Dendritic cell treated with granulocyte-macrophage colony-stimulating factor and Interleukin-4, amounts not matched to agents 40 ng/mL and 50 ng/mL, for 4 days (primary cell): ENCODE measurements at regions not wholly inside any gene's neighbourhood (a gene's known extent, or its start where the extent isn't known, plus 50 kb on each side); places are given as distances from the start of the nearest gene placed in this dataset.

ENCODE experiments used
- H3K27ac Mint-ChIP-seq: one replicate; pipeline ENCODE4 v1.8.0; 2022; ENCODE audit warnings: mild to moderate bottlenecking, mixed read lengths
- H3K27me3 Mint-ChIP-seq: one replicate; pipeline ENCODE4 v1.8.0; 2022; ENCODE audit warnings: mild to moderate bottlenecking, mixed read lengths
- H3K36me3 Mint-ChIP-seq: one replicate; pipeline ENCODE4 v1.8.0; 2022; ENCODE audit warnings: low read depth, mixed read lengths
- H3K4me1 Mint-ChIP-seq: one replicate; pipeline ENCODE4 v1.8.0; 2022; ENCODE audit warnings: low read depth, mixed read lengths
- H3K4me3 Mint-ChIP-seq: one replicate; pipeline ENCODE4 v1.8.0; 2022; ENCODE audit warnings: mild to moderate bottlenecking, moderate library complexity, mixed read lengths
- H3K9me3 Mint-ChIP-seq: one replicate; pipeline ENCODE4 v1.8.0; 2022; ENCODE audit warnings: mixed read lengths
- intact Hi-C: fragments of 100-400 bp; cut with micrococcal nuclease; formaldehyde crosslinking; loops from one replicate; pipeline ENCODE4 v1.15.0; 2022

DNA sequence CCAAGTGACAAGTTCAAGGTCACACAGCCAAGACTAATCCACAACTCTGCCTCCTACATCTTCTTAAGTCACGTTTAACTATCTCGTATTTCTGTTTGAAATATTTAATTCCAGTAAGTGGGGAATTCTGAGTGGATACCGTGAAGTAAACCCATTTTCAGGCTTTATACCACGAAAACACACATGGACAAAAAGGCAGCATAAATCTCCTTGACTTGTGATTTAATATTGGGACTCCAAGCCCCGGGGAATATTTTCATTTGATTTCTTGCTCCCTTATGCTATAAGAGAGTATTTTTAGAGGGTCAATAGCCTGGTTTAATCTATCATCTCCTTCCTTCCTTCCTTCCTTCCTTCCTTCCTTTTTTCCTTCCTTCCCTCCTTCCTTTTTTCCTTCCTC lies 716.7 kb downstream of the VRK1 start:
- intact Hi-C loops, result no loop called here
- H3K27ac Mint-ChIP-seq, result no peak overlapping the region
- H3K4me1 Mint-ChIP-seq, result no peaks in the 10 kb centered on the region
- no peak overlapping the region for H3K4me3 Mint-ChIP-seq
- no peaks in the 10 kb centered on the region for H3K36me3 Mint-ChIP-seq
- H3K9me3 Mint-ChIP-seq, result peaks cover 27% of the 10 kb centered on the region
- H3K27me3 Mint-ChIP-seq, result no peaks in the 10 kb centered on the region

DNA sequence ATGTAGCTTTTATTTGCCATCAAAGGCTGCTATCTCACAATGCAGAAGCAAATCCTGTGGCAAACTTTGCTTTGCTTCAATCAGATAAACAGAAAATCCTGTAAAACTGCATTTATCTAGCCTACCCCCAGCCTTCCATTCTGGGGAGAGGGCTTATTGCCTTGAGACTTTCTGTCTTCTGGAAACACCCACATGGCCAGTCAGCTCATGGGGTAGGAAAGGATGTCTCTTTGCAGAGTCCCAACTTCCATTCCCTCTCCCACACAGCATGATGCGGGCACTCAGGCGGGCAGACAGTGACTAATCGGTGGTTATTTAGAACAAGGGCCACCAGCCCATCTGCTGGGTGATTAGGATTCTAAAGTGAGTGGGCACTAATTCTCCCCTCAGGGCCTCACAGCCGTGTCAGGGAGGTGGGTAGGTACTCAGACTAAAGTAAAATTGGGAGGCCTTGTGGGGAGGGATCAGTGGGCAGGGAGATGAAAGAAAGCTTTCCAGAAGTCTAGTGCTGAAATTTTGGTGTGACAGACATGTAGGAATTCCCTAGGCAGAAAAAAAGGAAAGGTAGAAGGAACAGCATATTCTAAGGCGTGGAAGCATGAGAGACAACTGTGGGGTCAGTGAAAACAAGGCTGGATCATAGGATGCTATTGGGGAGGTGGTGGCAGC lies 720.5 kb downstream of the VRK1 start:
- H3K4me3 Mint-ChIP-seq, result no peak overlapping the region
- H3K27me3 Mint-ChIP-seq, result peaks cover 5% of the 10 kb centered on the region
- no peaks in the 10 kb centered on the region for H3K4me1 Mint-ChIP-seq
- H3K27ac Mint-ChIP-seq, result no peak overlapping the region
- intact Hi-C loops, result no loop called here
- H3K9me3 Mint-ChIP-seq, result peaks cover 19% of the 10 kb centered on the region
- H3K36me3 Mint-ChIP-seq, result no peaks in the 10 kb centered on the region

DNA sequence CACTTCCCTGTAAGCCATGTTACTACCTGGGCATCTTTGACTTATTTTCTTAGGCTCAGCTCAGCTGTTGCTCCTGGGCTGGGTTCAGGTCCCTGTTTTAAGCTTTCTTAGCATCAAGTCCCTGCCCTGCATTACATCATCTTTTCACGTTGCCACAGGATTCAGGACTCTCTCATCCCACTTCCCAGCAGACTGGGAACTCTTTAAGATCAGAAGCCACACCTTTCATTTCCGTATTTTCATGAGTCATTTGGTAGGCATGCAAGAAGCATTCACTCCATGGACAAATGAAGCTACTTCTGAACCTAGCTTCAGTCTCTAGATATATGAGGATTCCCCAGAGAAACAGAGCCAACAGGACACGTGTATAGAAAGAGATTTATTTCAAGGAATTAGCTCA lies 726.8 kb downstream of the VRK1 start:
- H3K27me3 Mint-ChIP-seq, result peaks cover 19% of the 10 kb centered on the region
- peaks cover 15% of the 10 kb centered on the region for H3K4me1 Mint-ChIP-seq
- H3K9me3 Mint-ChIP-seq, result peaks cover 12% of the 10 kb centered on the region
- H3K4me3 Mint-ChIP-seq, result no peak overlapping the region
- no peaks in the 10 kb centered on the region for H3K36me3 Mint-ChIP-seq
- H3K27ac Mint-ChIP-seq, result no peak overlapping the region
- intact Hi-C loops, result no loop called here

DNA sequence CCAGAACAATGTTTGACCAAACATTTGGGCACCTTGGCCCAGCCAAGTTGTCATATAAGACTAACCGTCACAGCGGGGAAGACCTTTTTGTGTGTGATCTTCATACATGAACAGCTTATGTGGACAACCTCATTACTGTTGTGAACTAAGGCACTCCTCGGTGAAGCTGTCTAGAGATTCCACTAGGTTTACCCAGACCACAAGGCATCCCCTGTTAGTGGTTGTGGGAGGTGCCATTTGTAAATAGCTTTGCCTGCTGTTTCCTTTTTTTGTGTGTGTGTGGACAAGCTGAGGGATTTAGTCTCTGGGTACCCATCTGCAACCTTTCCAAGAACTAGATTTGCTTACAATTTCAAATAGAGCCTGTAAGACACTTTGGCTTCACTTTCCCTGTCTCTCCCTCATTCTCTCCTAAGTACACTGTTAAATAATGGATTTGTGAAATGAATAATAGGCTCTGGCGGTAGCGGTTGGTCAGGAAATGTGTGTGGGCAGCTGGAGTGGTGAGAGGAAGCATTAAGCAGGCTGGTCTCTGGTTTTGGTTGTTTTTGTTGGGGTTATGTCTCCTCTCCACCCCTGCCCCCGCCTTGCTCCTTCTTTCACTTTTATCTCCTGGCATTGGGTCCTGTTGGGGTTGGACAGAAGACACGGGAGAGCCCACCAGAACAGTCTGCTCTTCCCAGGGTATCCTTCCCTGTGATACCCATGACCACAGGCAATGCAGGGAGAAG lies 727.6 kb downstream of the VRK1 start:
- H3K4me1 Mint-ChIP-seq, result peaks cover 15% of the 10 kb centered on the region
- peak overlapping the region; percentile 55 for H3K4me3 Mint-ChIP-seq
- peaks cover 19% of the 10 kb centered on the region for H3K27me3 Mint-ChIP-seq
- no peaks in the 10 kb centered on the region for H3K36me3 Mint-ChIP-seq
- peaks cover 12% of the 10 kb centered on the region for H3K9me3 Mint-ChIP-seq
- peak overlapping the region; percentile 12 for H3K27ac Mint-ChIP-seq
- intact Hi-C loops, result no loop called here

DNA sequence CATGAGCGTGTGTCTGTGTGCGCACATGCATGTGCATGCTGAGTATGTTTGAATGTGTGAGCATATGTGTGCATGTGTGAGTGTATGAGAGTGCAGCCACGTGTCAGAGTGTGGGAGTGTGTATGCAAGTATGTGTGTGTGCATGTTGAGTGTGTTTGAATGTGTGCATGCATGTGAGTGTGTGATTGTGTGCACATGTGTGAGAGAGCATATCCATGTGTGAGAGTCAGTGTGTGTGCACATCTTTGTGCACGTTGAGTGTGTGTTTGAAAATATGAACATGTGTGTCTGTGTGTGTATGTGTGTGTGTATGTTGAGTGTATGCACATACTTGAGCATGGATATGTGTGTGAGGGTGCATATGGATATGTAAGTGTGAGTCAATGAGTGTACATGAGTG lies 730.8 kb downstream of the VRK1 start:
- Mint-ChIP-seq H3K9me3 (no peaks in the 10 kb centered on the region), H3K27me3 (peaks cover 15% of the 10 kb centered on the region), H3K4me3 (no peak overlapping the region), H3K27ac (no peak overlapping the region), H3K4me1 (peaks cover 15% of the 10 kb centered on the region), H3K36me3 (no peaks in the 10 kb centered on the region)
- intact Hi-C loops, result no loop called here

DNA sequence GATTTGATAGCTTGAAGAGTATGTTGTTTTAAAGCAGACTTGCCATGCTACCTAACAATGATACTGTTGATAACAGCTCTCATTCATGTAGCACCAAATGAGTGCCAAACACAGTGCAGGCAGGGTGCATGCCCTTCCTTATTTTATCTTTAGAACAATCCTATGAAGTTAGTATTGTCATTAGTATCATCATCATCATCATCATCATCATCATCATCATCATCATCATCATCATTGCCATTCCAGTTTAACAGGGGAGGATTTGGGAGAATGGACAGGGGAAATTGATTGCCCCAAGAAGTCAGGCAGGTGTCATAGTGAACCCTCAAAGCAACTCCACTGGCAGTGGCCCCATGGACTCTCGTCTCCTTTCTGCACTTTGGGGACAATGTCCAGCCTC lies 734.9 kb downstream of the VRK1 start:
- Mint-ChIP-seq H3K27ac (no peak overlapping the region), H3K9me3 (no peaks in the 10 kb centered on the region)

DNA sequence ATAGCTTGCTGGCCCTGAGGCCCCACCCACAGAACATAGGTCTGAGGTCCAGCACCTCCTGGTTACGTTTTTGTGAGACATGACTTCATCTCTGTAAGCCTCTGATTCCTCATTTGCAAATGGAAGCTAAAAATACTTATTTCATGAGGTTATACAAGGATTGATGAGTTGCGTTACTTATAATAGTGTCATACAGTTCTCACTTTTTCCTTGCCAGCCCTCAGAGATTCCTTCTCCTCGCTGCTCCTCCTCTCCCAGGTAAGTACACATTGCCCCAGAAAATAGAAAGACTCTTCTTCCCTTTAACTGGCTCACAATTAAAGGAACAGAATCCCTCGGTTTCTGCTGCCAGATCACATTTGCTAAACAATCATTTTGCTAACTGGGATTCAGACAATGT lies 739.2 kb downstream of the VRK1 start:
- intact Hi-C loops, result no loop called here
- peaks cover 16% of the 10 kb centered on the region for H3K4me1 Mint-ChIP-seq

More for the DNA sequence above, 734.9 kb downstream of the VRK1 start:
- H3K4me1 Mint-ChIP-seq, result no peaks in the 10 kb centered on the region
- intact Hi-C loops, result no loop called here
- peaks cover 22% of the 10 kb centered on the region for H3K27me3 Mint-ChIP-seq
- no peak overlapping the region for H3K4me3 Mint-ChIP-seq
- H3K36me3 Mint-ChIP-seq, result no peaks in the 10 kb centered on the region

DNA sequence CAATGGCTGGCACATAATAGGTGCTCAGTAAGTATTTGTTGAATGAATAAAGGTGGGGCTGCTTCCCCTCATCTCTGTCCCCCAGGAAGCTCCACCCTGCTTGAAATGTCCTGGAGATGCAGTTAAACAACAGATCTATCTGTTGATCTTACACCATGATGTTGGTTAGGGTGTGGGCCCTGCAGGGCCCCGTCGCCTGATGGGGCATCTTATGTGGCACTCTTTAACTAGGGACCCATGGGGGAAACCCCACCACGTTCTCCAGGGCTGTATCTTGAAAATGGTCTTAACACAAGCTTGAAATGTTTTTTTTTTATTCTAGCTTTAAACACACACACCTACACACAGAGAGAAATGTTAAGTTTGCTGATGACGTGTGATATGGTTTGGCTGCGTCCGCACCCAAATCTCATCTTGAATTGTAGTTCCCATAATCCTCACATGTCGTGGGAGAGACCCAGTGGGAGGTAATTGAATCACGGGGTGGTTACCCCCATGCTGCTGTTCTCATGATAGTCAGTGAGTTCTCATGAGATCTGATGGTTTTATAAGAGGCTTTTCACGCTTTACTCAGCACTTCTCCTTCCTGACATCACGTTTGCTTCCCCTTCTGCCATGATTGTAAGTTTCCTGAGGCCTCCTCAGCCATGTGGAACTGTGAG lies 741.7 kb downstream of the VRK1 start:
- intact Hi-C loops, result no loop called here
- Mint-ChIP-seq H3K9me3 (peaks cover 33% of the 10 kb centered on the region), H3K27me3 (peaks cover 28% of the 10 kb centered on the region), H3K4me3 (no peak overlapping the region), H3K4me1 (peaks cover 38% of the 10 kb centered on the region), H3K27ac (no peak overlapping the region), H3K36me3 (no peaks in the 10 kb centered on the region)

More for the DNA sequence above, 739.2 kb downstream of the VRK1 start:
- peaks cover 32% of the 10 kb centered on the region for H3K27me3 Mint-ChIP-seq
- no peak overlapping the region for H3K27ac Mint-ChIP-seq
- peaks cover 33% of the 10 kb centered on the region for H3K9me3 Mint-ChIP-seq
- H3K36me3 Mint-ChIP-seq, result no peaks in the 10 kb centered on the region
- no peak overlapping the region for H3K4me3 Mint-ChIP-seq

DNA sequence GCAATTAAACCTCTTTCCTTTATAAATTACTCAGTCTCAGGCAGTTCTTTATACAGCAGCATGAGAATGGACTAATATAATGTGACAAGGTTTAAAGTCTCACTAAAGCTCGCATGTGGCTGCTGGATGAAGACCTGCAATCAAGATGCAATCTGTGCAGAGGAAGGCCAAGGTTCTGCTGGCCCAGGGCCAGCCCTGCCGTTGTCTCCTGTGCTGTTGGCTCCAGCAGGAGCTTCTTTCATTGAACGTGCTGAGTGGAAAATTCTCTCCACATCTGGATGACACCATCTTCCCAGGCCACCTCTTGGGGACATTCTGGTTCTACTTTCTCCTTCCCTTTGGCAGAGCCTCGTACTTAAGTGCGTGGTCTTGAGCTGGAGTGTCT lies 742.2 kb downstream of the VRK1 start:
- H3K27ac Mint-ChIP-seq, result no peak overlapping the region
- intact Hi-C loops, result no loop called here
- H3K36me3 Mint-ChIP-seq, result no peaks in the 10 kb centered on the region
- H3K27me3 Mint-ChIP-seq, result peaks cover 27% of the 10 kb centered on the region
- no peak overlapping the region for H3K4me3 Mint-ChIP-seq
- peaks cover 33% of the 10 kb centered on the region for H3K9me3 Mint-ChIP-seq
- H3K4me1 Mint-ChIP-seq, result peaks cover 43% of the 10 kb centered on the region

DNA sequence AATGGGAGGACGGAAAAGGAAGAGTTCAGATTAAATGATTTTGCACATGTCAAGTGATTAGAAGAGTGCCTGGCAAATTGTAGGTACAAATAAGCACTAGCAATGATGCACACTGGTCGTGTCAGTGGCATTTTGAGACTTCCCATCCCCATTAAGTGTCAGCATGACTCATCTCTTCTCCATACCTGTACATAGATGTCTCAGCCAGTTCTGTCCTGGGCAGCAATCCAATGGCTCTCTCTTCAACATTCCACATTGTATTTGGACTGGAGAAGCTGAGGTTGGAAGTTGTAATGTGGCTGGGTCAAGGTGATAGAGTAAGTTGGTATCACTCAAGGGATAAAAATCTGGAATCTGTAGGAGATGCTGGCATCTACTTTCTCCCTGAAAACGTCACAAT lies 742.7 kb downstream of the VRK1 start:
- H3K27ac Mint-ChIP-seq, result no peak overlapping the region
- H3K36me3 Mint-ChIP-seq, result no peaks in the 10 kb centered on the region
- intact Hi-C loops, result loop anchor here (10.0 kb wide), 2 partner anchors 465 to 1495 kb away; no protein-coding TSS in a partner anchor
- peaks cover 33% of the 10 kb centered on the region for H3K9me3 Mint-ChIP-seq
- H3K4me1 Mint-ChIP-seq, result peaks cover 45% of the 10 kb centered on the region
- H3K27me3 Mint-ChIP-seq, result peaks cover 25% of the 10 kb centered on the region
- H3K4me3 Mint-ChIP-seq, result no peak overlapping the region

DNA sequence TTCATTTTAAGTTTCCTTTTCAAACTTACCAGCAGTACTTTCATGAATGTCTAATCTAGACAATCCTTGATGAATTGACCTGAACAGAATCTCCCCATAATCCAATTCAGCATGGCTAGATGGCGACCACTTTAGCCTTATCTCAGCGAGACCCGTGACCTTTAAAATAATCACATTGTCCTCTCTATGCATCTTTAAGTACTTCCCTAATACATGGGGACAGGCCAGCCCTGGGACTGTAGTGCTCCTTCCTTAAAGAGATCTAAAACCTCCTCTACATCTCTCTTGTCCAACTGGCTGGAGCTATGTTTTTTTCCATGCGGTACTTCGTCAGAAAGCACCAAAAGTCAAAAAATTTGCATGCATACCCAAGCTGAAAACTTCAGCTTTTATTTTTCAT lies 746.0 kb downstream of the VRK1 start:
- intact Hi-C loops, result loop anchor here (10.0 kb wide), 2 partner anchors 468 to 1492 kb away; no protein-coding TSS in a partner anchor
- peaks cover 27% of the 10 kb centered on the region for H3K9me3 Mint-ChIP-seq
- H3K27me3 Mint-ChIP-seq, result peaks cover 24% of the 10 kb centered on the region
- peak overlapping the region; percentile 88 for H3K27ac Mint-ChIP-seq
- no peaks in the 10 kb centered on the region for H3K36me3 Mint-ChIP-seq
- H3K4me1 Mint-ChIP-seq, result peaks cover 60% of the 10 kb centered on the region
- no peak overlapping the region for H3K4me3 Mint-ChIP-seq

DNA sequence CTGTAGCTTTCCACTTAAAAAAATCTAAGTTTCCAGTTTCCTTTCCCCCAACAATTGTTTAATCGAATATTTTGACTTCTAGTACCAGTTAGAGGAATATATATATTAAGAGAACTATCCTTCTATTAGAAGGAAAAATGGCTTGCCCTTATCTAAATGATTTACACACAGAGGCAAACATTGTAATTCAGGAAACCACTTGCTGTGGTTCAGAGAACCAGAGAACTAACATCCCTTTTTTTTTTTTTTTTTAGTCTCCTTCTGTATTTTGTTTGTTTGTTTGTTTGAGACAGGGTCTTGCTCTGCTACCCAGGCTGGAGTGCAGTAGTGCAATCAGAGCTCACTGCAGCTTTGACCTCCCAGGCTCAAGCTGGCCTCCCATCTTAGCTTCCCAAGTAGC lies 746.6 kb downstream of the VRK1 start:
- H3K27me3 Mint-ChIP-seq, result peaks cover 20% of the 10 kb centered on the region
- intact Hi-C loops, result loop anchor here (10.0 kb wide), 2 partner anchors 469 to 1491 kb away; no protein-coding TSS in a partner anchor
- H3K27ac Mint-ChIP-seq, result peak overlapping the region; percentile 88
- no peak overlapping the region for H3K4me3 Mint-ChIP-seq
- H3K4me1 Mint-ChIP-seq, result peaks cover 54% of the 10 kb centered on the region
- no peaks in the 10 kb centered on the region for H3K36me3 Mint-ChIP-seq
- peaks cover 21% of the 10 kb centered on the region for H3K9me3 Mint-ChIP-seq

DNA sequence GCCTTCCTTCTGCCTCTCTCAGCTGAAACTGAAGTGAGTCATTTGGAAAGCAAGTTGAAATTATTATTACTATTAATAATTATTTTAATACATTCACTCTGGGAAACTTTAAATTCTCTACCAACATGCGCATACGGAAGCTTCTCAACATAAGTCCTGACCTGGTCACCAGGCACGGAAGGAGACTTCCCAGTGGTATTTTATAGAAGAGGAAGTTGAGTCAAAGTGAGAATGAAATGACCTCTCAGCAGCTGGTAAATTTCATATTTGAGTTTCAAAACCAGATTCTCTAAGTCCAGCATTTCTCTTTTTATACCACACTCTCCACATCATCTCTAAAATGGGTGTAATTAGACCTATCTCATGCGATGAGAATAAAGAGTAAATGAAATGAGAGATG lies 747.4 kb downstream of the VRK1 start:
- Mint-ChIP-seq H3K9me3 (peaks cover 13% of the 10 kb centered on the region), H3K4me1 (peaks cover 54% of the 10 kb centered on the region), H3K27me3 (peaks cover 23% of the 10 kb centered on the region), H3K36me3 (no peaks in the 10 kb centered on the region), H3K27ac (peak overlapping the region; percentile 88), H3K4me3 (peak overlapping the region; percentile 49)
- intact Hi-C loops, result loop anchor here (10.0 kb wide), 2 partner anchors 470 to 1490 kb away; no protein-coding TSS in a partner anchor
